ENCODE measurements at regions not wholly inside any gene's neighbourhood (a gene's known extent, or its start where the extent isn't known, plus 50 kb on each side); places are given as distances from the start of the nearest gene placed in this dataset.

DNA sequence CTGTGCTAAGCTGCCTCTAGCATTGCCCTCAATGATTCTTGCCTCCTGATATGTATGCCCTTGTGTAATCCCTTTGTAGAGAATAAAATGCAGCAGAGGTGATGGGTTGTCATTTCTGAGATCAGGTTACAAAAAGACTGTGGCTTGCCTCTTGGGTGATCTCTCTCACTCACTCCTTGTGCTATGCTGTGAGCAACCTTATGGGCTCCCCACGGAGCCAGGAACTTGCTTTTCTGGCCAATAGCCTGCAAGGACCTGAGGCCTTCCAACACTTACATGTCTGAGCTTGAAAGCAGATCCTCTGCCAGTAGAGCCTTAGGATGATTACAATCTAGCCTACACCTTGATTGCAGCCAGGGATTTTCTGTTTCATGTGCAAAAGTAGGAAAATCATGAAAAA, 123.1 kb upstream of the XIRP2 start:
- TF ChIP-seq, protein P1, sequence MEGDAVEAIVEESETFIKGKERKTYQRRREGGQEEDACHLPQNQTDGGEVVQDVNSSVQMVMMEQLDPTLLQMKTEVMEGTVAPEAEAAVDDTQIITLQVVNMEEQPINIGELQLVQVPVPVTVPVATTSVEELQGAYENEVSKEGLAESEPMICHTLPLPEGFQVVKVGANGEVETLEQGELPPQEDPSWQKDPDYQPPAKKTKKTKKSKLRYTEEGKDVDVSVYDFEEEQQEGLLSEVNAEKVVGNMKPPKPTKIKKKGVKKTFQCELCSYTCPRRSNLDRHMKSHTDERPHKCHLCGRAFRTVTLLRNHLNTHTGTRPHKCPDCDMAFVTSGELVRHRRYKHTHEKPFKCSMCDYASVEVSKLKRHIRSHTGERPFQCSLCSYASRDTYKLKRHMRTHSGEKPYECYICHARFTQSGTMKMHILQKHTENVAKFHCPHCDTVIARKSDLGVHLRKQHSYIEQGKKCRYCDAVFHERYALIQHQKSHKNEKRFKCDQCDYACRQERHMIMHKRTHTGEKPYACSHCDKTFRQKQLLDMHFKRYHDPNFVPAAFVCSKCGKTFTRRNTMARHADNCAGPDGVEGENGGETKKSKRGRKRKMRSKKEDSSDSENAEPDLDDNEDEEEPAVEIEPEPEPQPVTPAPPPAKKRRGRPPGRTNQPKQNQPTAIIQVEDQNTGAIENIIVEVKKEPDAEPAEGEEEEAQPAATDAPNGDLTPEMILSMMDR (conservative IDR thresholded peaks at IDR 0.05; ENCODE audit: low read depth, low read length) = no peak
- no peak for TF ChIP-seq EZH2 (IDR thresholded peaks at IDR 0.05; ENCODE audit: borderline replicate concordance, low read depth, low read length, poor library complexity, severe bottlenecking)
